Coronary artery (tissue), 2 donors: ENCODE measurements at regions not wholly inside any gene's neighbourhood (a gene's known extent, or its start where the extent isn't known, plus 50 kb on each side); places are given as distances from the start of the nearest gene placed in this dataset.

Experiments
- DNase-seq: peaks from one replicate; pipeline ENCODE4 v3.0.0-alpha.2; 2017; ENCODE audit warnings: low spot score
- H3K27ac ChIP-seq, 2 donors: fragments of 200-600 bp; sonication (generic); one replicate each; pipeline ENCODE4 v1.5.1; 2016 to 2019
- H3K4me3 ChIP-seq: fragments of 200-600 bp; sonication (generic); 2 replicates; pipeline ENCODE4 v1.5.1; 2016; ENCODE audit warnings: mild to moderate bottlenecking, moderate library complexity
- TF ChIP-seq, protein P1 (sequence below): fragments of 200-600 bp; sonication (generic); IDR thresholded peaks from one replicate; pipeline ENCODE4 v1.5.1; 2019; ENCODE audit warnings: antibody characterized with exemption

DNA sequence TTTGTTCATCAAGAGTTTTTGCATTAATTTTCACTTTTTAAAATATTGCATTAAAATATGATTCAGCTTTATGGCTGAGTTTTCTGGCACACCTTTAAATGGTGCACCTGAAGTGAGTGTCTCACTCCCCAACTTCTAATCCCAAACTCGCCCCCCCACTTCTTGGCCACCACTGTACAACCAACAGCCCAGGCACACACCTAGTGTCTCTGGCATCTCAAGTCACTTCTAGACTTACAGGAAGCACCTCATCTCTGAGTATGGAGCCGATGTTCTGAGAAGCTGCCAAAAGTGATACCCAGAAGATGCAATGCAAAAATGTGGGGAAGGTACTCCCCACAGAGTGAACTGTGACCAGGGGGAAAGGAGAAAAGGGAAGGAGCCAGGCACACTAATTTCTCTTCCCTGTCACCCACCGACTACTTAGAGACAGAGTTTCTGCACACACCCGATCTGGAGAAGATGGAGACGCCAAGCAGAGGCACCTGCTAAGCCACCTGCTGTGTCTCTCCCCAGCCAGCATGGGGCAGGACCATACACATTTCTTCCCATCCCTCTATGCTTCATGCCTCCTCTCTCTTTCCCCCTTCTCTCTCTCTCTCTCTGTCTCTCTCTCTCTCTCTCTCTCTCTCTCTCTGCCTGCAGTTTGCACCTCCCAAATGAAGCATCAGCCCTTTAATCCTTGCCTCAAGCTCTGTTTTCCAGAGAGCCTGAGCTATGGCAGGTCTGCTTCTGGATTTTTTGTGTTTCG is 155.3 kb upstream of the ZNF507 start:
- Histone ChIP-seq H3K27ac (no peak overlapping the region), H3K4me3 (no peak overlapping the region)
- peak; percentile 2 for DNase-seq
- TF ChIP-seq, protein P1, sequence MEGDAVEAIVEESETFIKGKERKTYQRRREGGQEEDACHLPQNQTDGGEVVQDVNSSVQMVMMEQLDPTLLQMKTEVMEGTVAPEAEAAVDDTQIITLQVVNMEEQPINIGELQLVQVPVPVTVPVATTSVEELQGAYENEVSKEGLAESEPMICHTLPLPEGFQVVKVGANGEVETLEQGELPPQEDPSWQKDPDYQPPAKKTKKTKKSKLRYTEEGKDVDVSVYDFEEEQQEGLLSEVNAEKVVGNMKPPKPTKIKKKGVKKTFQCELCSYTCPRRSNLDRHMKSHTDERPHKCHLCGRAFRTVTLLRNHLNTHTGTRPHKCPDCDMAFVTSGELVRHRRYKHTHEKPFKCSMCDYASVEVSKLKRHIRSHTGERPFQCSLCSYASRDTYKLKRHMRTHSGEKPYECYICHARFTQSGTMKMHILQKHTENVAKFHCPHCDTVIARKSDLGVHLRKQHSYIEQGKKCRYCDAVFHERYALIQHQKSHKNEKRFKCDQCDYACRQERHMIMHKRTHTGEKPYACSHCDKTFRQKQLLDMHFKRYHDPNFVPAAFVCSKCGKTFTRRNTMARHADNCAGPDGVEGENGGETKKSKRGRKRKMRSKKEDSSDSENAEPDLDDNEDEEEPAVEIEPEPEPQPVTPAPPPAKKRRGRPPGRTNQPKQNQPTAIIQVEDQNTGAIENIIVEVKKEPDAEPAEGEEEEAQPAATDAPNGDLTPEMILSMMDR, result no peak

DNA sequence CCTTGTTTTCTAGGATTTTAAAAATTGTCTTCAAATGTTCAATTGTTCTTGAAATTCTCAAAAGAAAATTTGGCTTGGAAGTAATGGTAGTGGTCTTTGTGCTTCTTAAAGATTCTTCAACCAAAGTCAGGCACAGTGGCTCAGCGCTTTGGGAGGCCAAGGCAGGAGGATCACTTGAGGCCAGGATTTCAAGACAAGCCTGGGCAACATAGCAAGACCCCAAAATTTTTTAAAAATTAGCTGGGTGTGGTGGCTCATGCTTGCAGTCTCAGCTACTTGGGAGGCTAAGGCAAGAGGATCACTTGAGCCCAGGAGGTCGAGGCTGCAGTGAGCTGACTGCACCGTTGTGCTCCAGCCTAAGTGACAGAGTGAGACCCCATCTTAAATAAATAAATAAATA is 153.5 kb upstream of the ZNF507 start:
- TF ChIP-seq, protein P1, result no peak
- Histone ChIP-seq H3K4me3 (no peak overlapping the region), H3K27ac (no peak overlapping the region)
- no peak for DNase-seq

- Histone ChIP-seq H3K4me3 (no peak overlapping the region), H3K27ac (no peak overlapping the region)
- no peak for DNase-seq
- TF ChIP-seq, protein P1, result no peak
Observed at GRCh38 chr19:32195706-32196610, 149.5 kb upstream of the ZNF507 start.

DNA sequence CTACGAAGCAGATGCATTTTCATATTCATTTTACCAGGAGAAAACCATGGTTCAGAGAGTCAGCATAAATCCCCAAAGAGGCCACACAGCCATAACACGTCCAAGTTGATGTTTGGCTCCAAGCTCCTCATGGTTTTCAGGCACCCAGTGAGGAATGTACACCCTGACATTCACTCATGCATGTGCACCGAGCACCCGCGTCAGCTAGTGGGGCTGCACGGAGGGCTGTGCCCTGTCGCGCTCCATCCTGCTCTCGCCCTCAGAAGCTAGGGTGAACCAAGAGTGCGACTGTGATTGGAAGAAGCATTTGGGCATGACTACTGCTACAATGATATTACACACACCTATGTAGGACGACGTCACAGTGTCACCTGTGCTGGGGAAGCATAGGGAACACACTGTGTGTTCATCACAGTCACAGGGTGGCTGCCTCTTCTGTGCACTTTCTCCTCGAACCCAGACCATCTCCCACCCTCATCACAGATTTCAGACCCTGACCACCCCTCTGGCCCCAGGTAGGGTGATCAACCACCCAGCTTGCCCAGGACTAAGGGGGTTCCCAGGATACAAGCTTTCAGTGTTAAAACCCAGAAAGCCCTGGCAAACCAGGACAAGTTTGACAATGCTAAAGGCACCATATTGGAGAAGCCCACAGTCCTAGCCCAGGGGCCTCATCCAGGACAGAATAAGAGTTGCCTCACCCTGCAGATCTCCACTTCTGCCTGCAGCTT is 148.6 kb upstream of the ZNF507 start:
- Histone ChIP-seq H3K4me3 (no peak overlapping the region), H3K27ac (no peak overlapping the region)
- no peak for DNase-seq
- TF ChIP-seq, protein P1, result no peak

- DNase-seq, result no peak
- H3K4me3 ChIP-seq, result no peak overlapping the region
- no peak overlapping the region for H3K27ac ChIP-seq
- TF ChIP-seq, protein P1, result no peak
Observed at GRCh38 chr19:32197896-32198882, 147.2 kb upstream of the ZNF507 start.

DNA sequence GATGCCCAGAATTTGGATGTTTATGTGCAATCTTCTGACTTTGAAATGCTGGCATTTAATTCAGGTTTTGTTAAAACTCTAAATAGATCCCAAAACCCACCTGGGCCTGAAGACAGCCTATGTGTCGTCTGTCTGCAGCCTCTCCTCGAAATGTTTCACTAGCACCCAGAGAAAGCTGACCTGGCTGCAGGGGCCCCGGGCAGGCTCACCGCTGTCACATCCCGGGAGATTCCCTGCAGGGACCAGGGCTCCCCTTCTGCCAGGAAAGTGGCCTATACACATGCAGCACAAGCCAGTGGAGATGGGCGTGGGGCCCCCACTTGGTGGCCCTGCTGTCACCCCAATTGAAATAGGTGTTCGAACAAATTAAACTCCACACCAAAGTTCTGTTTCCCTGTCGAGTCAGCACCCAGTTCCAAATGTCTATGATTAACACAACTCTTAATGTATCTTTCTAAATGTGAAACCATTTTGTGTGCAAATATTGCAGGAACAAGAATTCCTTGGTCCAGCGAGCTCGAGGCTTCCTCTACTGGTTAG is 145.8 kb upstream of the ZNF507 start:
- DNase-seq, result no peak
- TF ChIP-seq, protein P1, result no peak
- H3K4me3 ChIP-seq, result no peak overlapping the region
- no peak overlapping the region for H3K27ac ChIP-seq
